ENCODE measurements at regions not wholly inside any gene's neighbourhood (a gene's known extent, or its start where the extent isn't known, plus 50 kb on each side); places are given as distances from the start of the nearest gene placed in this dataset.

- peak; percentile 78 for TF ChIP-seq SP1 (IDR thresholded peaks at IDR 0.05)
- no peak for TF ChIP-seq GABPA (IDR thresholded peaks at IDR 0.05 in 1 of 2, conservative IDR thresholded peaks at IDR 0.05 in 1 of 2)
- no peak for TF ChIP-seq NR2F2 (IDR thresholded peaks at IDR 0.05)
- peak in 1 of 2 donors; percentile 57 for TF ChIP-seq JUND (IDR thresholded peaks at IDR 0.05)
- no peak for TF ChIP-seq ATF3 (IDR thresholded peaks at IDR 0.05)
These were observed 393.7 kb upstream of the CPEB2 start (continued) for GRCh38 chr4:14608630-14609029.

DNA sequence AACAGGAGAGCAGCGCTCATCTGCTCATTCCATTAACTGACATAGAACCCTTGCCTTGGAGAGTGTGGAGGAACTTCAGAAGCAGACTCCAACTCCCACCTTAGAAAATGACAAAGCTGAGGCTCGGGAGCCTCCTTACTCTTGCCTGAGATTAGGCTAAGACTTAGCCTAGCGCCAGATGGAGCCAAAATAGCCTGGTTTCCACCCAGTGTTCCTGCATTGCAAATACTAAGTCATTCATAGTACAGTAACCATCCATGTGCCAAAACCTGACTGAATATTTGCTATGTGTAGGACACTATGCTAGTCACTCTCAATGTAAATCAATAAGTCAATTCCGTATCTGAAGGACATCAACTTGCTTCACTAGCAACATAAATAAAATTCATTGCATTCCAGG is 387.4 kb upstream of the CPEB2 start:
- no peak overlapping the region for H3K27ac ChIP-seq (ENCODE audit: low read depth in 1 of 2, low read length in 2 of 2)
- H3K4me1 ChIP-seq (ENCODE audit: control insufficient read depth in 4 of 4, insufficient read depth in 4 of 4, low read length in 3 of 4) = no peaks in the 10 kb centered on the region
- no peak overlapping the region for H3K4me3 ChIP-seq (ENCODE audit: low read depth in 1 of 3, low read length in 3 of 3)
- H3K36me3 ChIP-seq (ENCODE audit: control insufficient read depth in 4 of 4, insufficient read depth in 3 of 4, low read depth in 1 of 4, low read length in 3 of 4) = no peaks in the 10 kb centered on the region
- H3K27me3 ChIP-seq (ENCODE audit: control insufficient read depth in 4 of 4, insufficient read depth in 4 of 4, low read length in 3 of 4) = no peaks in the 10 kb centered on the region
- WGBS = 56% methylated on average over 4 of the region's 4 CpGs
- TF ChIP-seq RAD21 (IDR thresholded peaks at IDR 0.05) = no peak
- no peak for TF ChIP-seq SP1 (IDR thresholded peaks at IDR 0.05)
- TF ChIP-seq TAF1 (conservative IDR thresholded peaks at IDR 0.05) = no peak
- no peak for TF ChIP-seq YY1 (IDR thresholded peaks at IDR 0.05)
- TF ChIP-seq, protein P1, sequence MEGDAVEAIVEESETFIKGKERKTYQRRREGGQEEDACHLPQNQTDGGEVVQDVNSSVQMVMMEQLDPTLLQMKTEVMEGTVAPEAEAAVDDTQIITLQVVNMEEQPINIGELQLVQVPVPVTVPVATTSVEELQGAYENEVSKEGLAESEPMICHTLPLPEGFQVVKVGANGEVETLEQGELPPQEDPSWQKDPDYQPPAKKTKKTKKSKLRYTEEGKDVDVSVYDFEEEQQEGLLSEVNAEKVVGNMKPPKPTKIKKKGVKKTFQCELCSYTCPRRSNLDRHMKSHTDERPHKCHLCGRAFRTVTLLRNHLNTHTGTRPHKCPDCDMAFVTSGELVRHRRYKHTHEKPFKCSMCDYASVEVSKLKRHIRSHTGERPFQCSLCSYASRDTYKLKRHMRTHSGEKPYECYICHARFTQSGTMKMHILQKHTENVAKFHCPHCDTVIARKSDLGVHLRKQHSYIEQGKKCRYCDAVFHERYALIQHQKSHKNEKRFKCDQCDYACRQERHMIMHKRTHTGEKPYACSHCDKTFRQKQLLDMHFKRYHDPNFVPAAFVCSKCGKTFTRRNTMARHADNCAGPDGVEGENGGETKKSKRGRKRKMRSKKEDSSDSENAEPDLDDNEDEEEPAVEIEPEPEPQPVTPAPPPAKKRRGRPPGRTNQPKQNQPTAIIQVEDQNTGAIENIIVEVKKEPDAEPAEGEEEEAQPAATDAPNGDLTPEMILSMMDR (IDR thresholded peaks at IDR 0.05; ENCODE audit: low read depth, low read length, missing input control) = no peak
- TF ChIP-seq HNF4A (conservative IDR thresholded peaks at IDR 0.05) = no peak
- TF ChIP-seq, protein P2, sequence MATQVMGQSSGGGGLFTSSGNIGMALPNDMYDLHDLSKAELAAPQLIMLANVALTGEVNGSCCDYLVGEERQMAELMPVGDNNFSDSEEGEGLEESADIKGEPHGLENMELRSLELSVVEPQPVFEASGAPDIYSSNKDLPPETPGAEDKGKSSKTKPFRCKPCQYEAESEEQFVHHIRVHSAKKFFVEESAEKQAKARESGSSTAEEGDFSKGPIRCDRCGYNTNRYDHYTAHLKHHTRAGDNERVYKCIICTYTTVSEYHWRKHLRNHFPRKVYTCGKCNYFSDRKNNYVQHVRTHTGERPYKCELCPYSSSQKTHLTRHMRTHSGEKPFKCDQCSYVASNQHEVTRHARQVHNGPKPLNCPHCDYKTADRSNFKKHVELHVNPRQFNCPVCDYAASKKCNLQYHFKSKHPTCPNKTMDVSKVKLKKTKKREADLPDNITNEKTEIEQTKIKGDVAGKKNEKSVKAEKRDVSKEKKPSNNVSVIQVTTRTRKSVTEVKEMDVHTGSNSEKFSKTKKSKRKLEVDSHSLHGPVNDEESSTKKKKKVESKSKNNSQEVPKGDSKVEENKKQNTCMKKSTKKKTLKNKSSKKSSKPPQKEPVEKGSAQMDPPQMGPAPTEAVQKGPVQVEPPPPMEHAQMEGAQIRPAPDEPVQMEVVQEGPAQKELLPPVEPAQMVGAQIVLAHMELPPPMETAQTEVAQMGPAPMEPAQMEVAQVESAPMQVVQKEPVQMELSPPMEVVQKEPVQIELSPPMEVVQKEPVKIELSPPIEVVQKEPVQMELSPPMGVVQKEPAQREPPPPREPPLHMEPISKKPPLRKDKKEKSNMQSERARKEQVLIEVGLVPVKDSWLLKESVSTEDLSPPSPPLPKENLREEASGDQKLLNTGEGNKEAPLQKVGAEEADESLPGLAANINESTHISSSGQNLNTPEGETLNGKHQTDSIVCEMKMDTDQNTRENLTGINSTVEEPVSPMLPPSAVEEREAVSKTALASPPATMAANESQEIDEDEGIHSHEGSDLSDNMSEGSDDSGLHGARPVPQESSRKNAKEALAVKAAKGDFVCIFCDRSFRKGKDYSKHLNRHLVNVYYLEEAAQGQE (IDR thresholded peaks at IDR 0.05) = no peak
- TF ChIP-seq HNF4G (IDR thresholded peaks at IDR 0.05) = no peak
- no peak for TF ChIP-seq FOXA2 (IDR thresholded peaks at IDR 0.05)
- no peak for TF ChIP-seq RXRA (IDR thresholded peaks at IDR 0.05)
- TF ChIP-seq ATF3 (IDR thresholded peaks at IDR 0.05) = no peak
- TF ChIP-seq, protein P3, sequence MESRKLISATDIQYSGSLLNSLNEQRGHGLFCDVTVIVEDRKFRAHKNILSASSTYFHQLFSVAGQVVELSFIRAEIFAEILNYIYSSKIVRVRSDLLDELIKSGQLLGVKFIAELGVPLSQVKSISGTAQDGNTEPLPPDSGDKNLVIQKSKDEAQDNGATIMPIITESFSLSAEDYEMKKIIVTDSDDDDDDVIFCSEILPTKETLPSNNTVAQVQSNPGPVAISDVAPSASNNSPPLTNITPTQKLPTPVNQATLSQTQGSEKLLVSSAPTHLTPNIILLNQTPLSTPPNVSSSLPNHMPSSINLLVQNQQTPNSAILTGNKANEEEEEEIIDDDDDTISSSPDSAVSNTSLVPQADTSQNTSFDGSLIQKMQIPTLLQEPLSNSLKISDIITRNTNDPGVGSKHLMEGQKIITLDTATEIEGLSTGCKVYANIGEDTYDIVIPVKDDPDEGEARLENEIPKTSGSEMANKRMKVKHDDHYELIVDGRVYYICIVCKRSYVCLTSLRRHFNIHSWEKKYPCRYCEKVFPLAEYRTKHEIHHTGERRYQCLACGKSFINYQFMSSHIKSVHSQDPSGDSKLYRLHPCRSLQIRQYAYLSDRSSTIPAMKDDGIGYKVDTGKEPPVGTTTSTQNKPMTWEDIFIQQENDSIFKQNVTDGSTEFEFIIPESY (IDR thresholded peaks at IDR 0.05) = no peak
- TF ChIP-seq EGR1 (IDR thresholded peaks at IDR 0.05; ENCODE audit: low read depth in 2 of 2) = no peak
- TF ChIP-seq FOXA1 (IDR thresholded peaks at IDR 0.05) = no peak
- no peak for TF ChIP-seq JUND (IDR thresholded peaks at IDR 0.05)
- TF ChIP-seq GABPA (IDR thresholded peaks at IDR 0.05 in 1 of 2, conservative IDR thresholded peaks at IDR 0.05 in 1 of 2) = no peak
- no peak for TF ChIP-seq NR2F2 (IDR thresholded peaks at IDR 0.05)
- TF ChIP-seq, protein P4, sequence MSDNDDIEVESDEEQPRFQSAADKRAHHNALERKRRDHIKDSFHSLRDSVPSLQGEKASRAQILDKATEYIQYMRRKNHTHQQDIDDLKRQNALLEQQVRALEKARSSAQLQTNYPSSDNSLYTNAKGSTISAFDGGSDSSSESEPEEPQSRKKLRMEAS (IDR thresholded peaks at IDR 0.05) = no peak
- H3K9me3 ChIP-seq (ENCODE audit: control insufficient read depth in 4 of 4, low read length in 3 of 4) = no peaks in the 10 kb centered on the region
- no peak overlapping the region for H3K9ac ChIP-seq (ENCODE audit: low read depth in 1 of 2, low read length in 2 of 2)
- no peak for DNase-seq (ENCODE audit: low spot score)

Data from liver (tissue), 8 donors.